PC-9 (cell line): ENCODE measurements at regions not wholly inside any gene's neighbourhood (a gene's known extent, or its start where the extent isn't known, plus 50 kb on each side); places are given as distances from the start of the nearest gene placed in this dataset.

Source experiments
- CTCF ChIP-seq: fragments of 200-600 bp; sonication (generic); conservative IDR thresholded peaks from 2 replicates; pipeline ENCODE4 v1.6.1; 2017; ENCODE audit warnings: mixed run types, antibody characterized with exemption, mild to moderate bottlenecking, moderate library complexity
- EZH2 ChIP-seq: fragments of 200-600 bp; sonication (generic); IDR thresholded peaks from 2 replicates; pipeline ENCODE4 v1.8.0; 2017; ENCODE audit warnings: antibody characterized with exemption, low read depth

GRCh38 chr10:57867241-57867640, 400.5 kb downstream of the IPMK start:
- TF ChIP-seq EZH2 (no peak), CTCF (no peak)
